ENCODE measurements at regions not wholly inside any gene's neighbourhood (a gene's known extent, or its start where the extent isn't known, plus 50 kb on each side); places are given as distances from the start of the nearest gene placed in this dataset.

DNA sequence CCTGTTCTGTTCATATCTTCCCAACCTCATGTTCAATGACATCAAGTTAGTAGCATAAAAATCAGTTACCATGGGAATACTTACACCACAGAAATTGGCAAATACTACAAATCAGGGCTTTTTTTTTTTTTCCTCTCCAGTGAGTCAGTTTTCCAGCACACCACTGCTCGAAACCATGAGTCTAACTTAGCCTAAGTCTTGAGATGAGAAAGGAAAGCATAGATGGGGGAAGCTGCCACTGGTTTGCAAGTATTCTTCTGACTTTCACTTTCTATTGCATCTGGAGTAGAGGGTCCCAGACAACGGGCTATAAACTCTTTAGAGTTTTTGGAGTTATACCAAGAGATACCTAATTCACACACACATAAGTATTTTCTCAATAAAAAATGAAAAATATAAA lies 416.1 kb upstream of the LMCD1 start:
- no peak for TF ChIP-seq CTCF (IDR thresholded peaks at IDR 0.05; ENCODE audit: extremely low read depth, insufficient read depth, missing control alignments)
- DNase-seq (ENCODE audit: low spot score): no peak
- in situ Hi-C loops (cut with MboI; ENCODE audit: low pct_unique_long_range_greater_than_20kb, low sequenced_read_pairs, unreplicated experiment): no loop called here

GRCh38 chr3:8087951-8088350 lies 413.7 kb upstream of the LMCD1 start:
- TF ChIP-seq CTCF (IDR thresholded peaks at IDR 0.05; ENCODE audit: extremely low read depth, insufficient read depth, missing control alignments): no peak
- in situ Hi-C loops (cut with MboI; ENCODE audit: low pct_unique_long_range_greater_than_20kb, low sequenced_read_pairs, unreplicated experiment): no loop called here
- no peak for DNase-seq (ENCODE audit: low spot score)

DNA sequence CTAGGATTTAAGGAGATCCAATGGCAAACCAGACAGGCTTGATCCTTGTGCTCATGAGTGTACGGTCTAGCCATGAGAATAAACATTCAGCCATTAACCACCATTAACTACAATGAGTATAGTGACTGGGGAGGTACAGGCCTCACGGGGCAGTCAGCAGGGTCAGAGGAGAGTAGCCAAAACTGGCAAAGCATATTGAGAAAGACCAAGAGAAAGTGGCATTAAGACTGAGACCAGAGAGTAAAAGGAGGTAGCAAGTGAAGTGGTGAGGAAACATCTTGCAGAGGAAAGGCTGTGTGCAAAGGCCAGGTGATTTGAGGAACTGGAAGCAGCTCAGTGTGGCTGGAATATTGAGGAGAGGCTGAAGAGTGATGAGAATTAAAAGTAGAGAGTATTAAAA lies 407.2 kb upstream of the LMCD1 start:
- in situ Hi-C loops (cut with MboI; ENCODE audit: low pct_unique_long_range_greater_than_20kb, low sequenced_read_pairs, unreplicated experiment): no loop called here
- TF ChIP-seq CTCF (IDR thresholded peaks at IDR 0.05; ENCODE audit: extremely low read depth, insufficient read depth, missing control alignments): no peak
- no peak for DNase-seq (ENCODE audit: low spot score)

DNA sequence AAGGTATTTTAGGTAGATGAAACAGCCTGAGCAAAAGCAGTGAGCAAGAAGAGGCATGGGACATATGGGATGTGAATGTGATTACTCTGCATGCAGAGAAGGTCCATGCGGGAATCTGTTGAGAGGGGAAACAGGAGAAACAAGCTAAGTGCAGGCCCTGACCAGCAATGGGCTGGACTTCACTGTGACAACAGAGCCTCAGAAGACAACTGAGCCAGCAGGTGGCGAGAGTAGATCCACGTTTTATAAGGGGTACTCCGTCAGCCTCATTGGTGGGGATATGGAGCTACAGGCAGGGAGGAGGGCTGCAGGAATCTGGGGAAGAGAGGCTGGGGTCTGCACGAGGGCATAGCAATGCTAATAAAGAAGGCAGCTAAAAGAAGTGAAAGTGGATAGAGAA lies 405.9 kb upstream of the LMCD1 start:
- in situ Hi-C loops (cut with MboI; ENCODE audit: low pct_unique_long_range_greater_than_20kb, low sequenced_read_pairs, unreplicated experiment): no loop called here
- TF ChIP-seq CTCF (IDR thresholded peaks at IDR 0.05; ENCODE audit: extremely low read depth, insufficient read depth, missing control alignments): no peak
- DNase-seq (ENCODE audit: low spot score): no peak

GRCh38 chr3:8097690-8098089 lies 403.9 kb upstream of the LMCD1 start:
- no peak for TF ChIP-seq CTCF (IDR thresholded peaks at IDR 0.05; ENCODE audit: extremely low read depth, insufficient read depth, missing control alignments)
- in situ Hi-C loops (cut with MboI; ENCODE audit: low pct_unique_long_range_greater_than_20kb, low sequenced_read_pairs, unreplicated experiment): no loop called here
- no peak for DNase-seq (ENCODE audit: low spot score)

- in situ Hi-C loops (cut with MboI; ENCODE audit: low pct_unique_long_range_greater_than_20kb, low sequenced_read_pairs, unreplicated experiment): no loop called here
- no peak for TF ChIP-seq CTCF (IDR thresholded peaks at IDR 0.05; ENCODE audit: extremely low read depth, insufficient read depth, missing control alignments)
- DNase-seq (ENCODE audit: low spot score): no peak
Measured at GRCh38 chr3:8103954-8104353, 397.7 kb upstream of the LMCD1 start.

- in situ Hi-C loops (cut with MboI; ENCODE audit: low pct_unique_long_range_greater_than_20kb, low sequenced_read_pairs, unreplicated experiment): no loop called here
- no peak for TF ChIP-seq CTCF (IDR thresholded peaks at IDR 0.05; ENCODE audit: extremely low read depth, insufficient read depth, missing control alignments)
- DNase-seq (ENCODE audit: low spot score): no peak
Measured at GRCh38 chr3:8106921-8107320, 394.7 kb upstream of the LMCD1 start.
